Parathyroid adenoma (tissue), 2 donors: ENCODE measurements at regions not wholly inside any gene's neighbourhood (a gene's known extent, or its start where the extent isn't known, plus 50 kb on each side); places are given as distances from the start of the nearest gene placed in this dataset.

Experiments
- H2AFZ ChIP-seq: fragments of 300-600 bp; sonication (generic); one replicate; pipeline ENCODE4 v1.7.0; 2017; ENCODE audit warnings: antibody characterized with exemption, mild to moderate bottlenecking
- H3K27ac ChIP-seq: fragments of 300-600 bp; sonication (generic); one replicate; pipeline ENCODE4 v1.7.0; 2017
- H3K27me3 ChIP-seq: fragments of 300-600 bp; sonication (generic); one replicate; pipeline ENCODE4 v1.7.0; 2017; ENCODE audit warnings: low read length; ENCODE audit not compliant: control insufficient read depth, insufficient read depth
- H3K36me3 ChIP-seq: fragments of 300-600 bp; sonication (generic); one replicate; pipeline ENCODE4 v1.7.0; 2017; ENCODE audit warnings: low read length; ENCODE audit not compliant: control insufficient read depth, insufficient read depth
- H3K4me1 ChIP-seq: fragments of 300-600 bp; sonication (generic); one replicate; pipeline ENCODE4 v1.7.0; 2017; ENCODE audit warnings: control low read depth
- H3K4me2 ChIP-seq: fragments of 300-600 bp; sonication (generic); one replicate; pipeline ENCODE4 v1.7.0; 2017; ENCODE audit warnings: low read length
- H3K4me3 ChIP-seq: fragments of 300-600 bp; sonication (generic); one replicate; pipeline ENCODE4 v1.7.0; 2017; ENCODE audit warnings: low read depth, low read length
- H3K79me2 ChIP-seq: fragments of 300-600 bp; sonication (generic); one replicate; pipeline ENCODE4 v1.7.0; 2017; ENCODE audit warnings: control low read depth
- H3K9ac ChIP-seq: fragments of 300-600 bp; sonication (generic); one replicate; pipeline ENCODE4 v1.7.0; 2017; ENCODE audit warnings: mild to moderate bottlenecking
- H3K9me3 ChIP-seq: fragments of 300-600 bp; sonication (generic); one replicate; pipeline ENCODE4 v1.7.0; 2017; ENCODE audit warnings: low read length; ENCODE audit not compliant: control insufficient read depth
- CTCF ChIP-seq: fragments of 300-600 bp; sonication (generic); IDR thresholded peaks from one replicate; pipeline ENCODE4 v1.7.0; 2017; ENCODE audit warnings: antibody characterized with exemption, mild to moderate bottlenecking
- donor health status: primary hyperparathyroidism.

- no peaks in the 10 kb centered on the region for H3K27me3 ChIP-seq
- no peak for TF ChIP-seq CTCF
- H3K27ac ChIP-seq = no peak overlapping the region
- no peak overlapping the region for H3K9ac ChIP-seq
- no peaks in the 10 kb centered on the region for H3K79me2 ChIP-seq
- no peaks in the 10 kb centered on the region for H3K4me1 ChIP-seq
- H3K9me3 ChIP-seq = no peaks in the 10 kb centered on the region
- no peaks in the 10 kb centered on the region for H3K36me3 ChIP-seq
- H2AFZ ChIP-seq = no peak overlapping the region
- H3K4me2 ChIP-seq = no peak overlapping the region
- no peak overlapping the region for H3K4me3 ChIP-seq
Measured at GRCh38 chr3:104886220-104886995, 480.3 kb upstream of the ALCAM start.

GRCh38 chr3:104887069-104887468 is 479.6 kb upstream of the ALCAM start:
- Histone ChIP-seq H3K27ac (no peak overlapping the region), H3K79me2 (no peaks in the 10 kb centered on the region), H2AFZ (no peak overlapping the region), H3K9ac (no peak overlapping the region), H3K27me3 (no peaks in the 10 kb centered on the region), H3K9me3 (no peaks in the 10 kb centered on the region), H3K4me1 (no peaks in the 10 kb centered on the region), H3K36me3 (no peaks in the 10 kb centered on the region), H3K4me3 (no peak overlapping the region), H3K4me2 (no peak overlapping the region)
- no peak for TF ChIP-seq CTCF

- Histone ChIP-seq H3K4me1 (no peaks in the 10 kb centered on the region), H3K27ac (no peak overlapping the region), H3K4me2 (no peak overlapping the region), H3K36me3 (no peaks in the 10 kb centered on the region), H3K27me3 (no peaks in the 10 kb centered on the region), H3K9me3 (no peaks in the 10 kb centered on the region), H3K79me2 (no peaks in the 10 kb centered on the region), H2AFZ (no peak overlapping the region), H3K9ac (no peak overlapping the region), H3K4me3 (no peak overlapping the region)
- TF ChIP-seq CTCF = no peak
Measured at GRCh38 chr3:104887619-104888018, 479.1 kb upstream of the ALCAM start.

- H3K9ac ChIP-seq = no peak overlapping the region
- H3K79me2 ChIP-seq = no peaks in the 10 kb centered on the region
- H3K36me3 ChIP-seq = no peaks in the 10 kb centered on the region
- H3K27me3 ChIP-seq = no peaks in the 10 kb centered on the region
- H3K4me2 ChIP-seq = no peak overlapping the region
- H3K4me3 ChIP-seq = no peak overlapping the region
- no peak overlapping the region for H2AFZ ChIP-seq
- TF ChIP-seq CTCF = no peak
- H3K27ac ChIP-seq = no peak overlapping the region
- H3K9me3 ChIP-seq = no peaks in the 10 kb centered on the region
- H3K4me1 ChIP-seq = no peaks in the 10 kb centered on the region
Measured at GRCh38 chr3:104892044-104892443, 474.7 kb upstream of the ALCAM start.

- TF ChIP-seq CTCF = no peak
- Histone ChIP-seq H3K27me3 (no peaks in the 10 kb centered on the region), H3K36me3 (no peaks in the 10 kb centered on the region), H3K9ac (no peak overlapping the region), H3K9me3 (no peaks in the 10 kb centered on the region), H3K4me1 (no peaks in the 10 kb centered on the region), H2AFZ (no peak overlapping the region), H3K79me2 (no peaks in the 10 kb centered on the region), H3K4me2 (no peak overlapping the region), H3K4me3 (no peak overlapping the region), H3K27ac (no peak overlapping the region)
Measured at GRCh38 chr3:104896624-104897023, 470.1 kb upstream of the ALCAM start.
